Keratinocyte (primary cell): ENCODE measurements at regions not wholly inside any gene's neighbourhood (a gene's known extent, or its start where the extent isn't known, plus 50 kb on each side); places are given as distances from the start of the nearest gene placed in this dataset.

ENCODE experiments used
- DNase-seq: peaks from one replicate; pipeline ENCODE4 v3.0.0-alpha.2; 2011; ENCODE audit warnings: low read depth, missing footprints, low spot score
- FAIRE-seq: peaks from 2 replicates; lab custom pipeline; 2011; peaks lifted over from hg19 to GRCh38; lab: Jason Lieb, UNC
- H2AFZ ChIP-seq: 2 replicates; pipeline ENCODE4 v1.6.0; 2012; ENCODE audit warnings: low read length, control low read depth, inconsistent platforms; ENCODE audit not compliant: control insufficient read depth
- H3K27ac ChIP-seq: 2 replicates; pipeline ENCODE4 v1.5.1; 2011; ENCODE audit warnings: low read length; ENCODE audit not compliant: control insufficient read depth, insufficient read depth
- H3K27me3 ChIP-seq: 3 replicates; pipeline ENCODE4 v1.6.0; 2011; ENCODE audit warnings: low read length; ENCODE audit not compliant: control insufficient read depth, insufficient read depth; ENCODE audit errors: extremely low read depth
- H3K36me3 ChIP-seq, 2 experiments: 2 replicates in 1 of 2; 3 replicates in 1 of 2; pipeline ENCODE4 v1.5.1; 2011; ENCODE audit warnings: low read length in 2 of 2, mild to moderate bottlenecking in 1 of 2; ENCODE audit not compliant: control insufficient read depth in 2 of 2, insufficient read depth in 2 of 2; ENCODE audit errors: extremely low read depth in 1 of 2
- H3K4me1 ChIP-seq: 3 replicates; pipeline ENCODE4 v1.5.1; 2011; ENCODE audit warnings: low read length; ENCODE audit not compliant: control insufficient read depth, insufficient read depth; ENCODE audit errors: extremely low read depth
- H3K4me2 ChIP-seq: 3 replicates; pipeline ENCODE4 v1.6.0; 2011; ENCODE audit warnings: low read depth, low read length; ENCODE audit not compliant: control insufficient read depth, insufficient read depth; ENCODE audit errors: extremely low read depth
- H3K4me3 ChIP-seq, 3 experiments: fragments of 200-600 bp in 1 of 3; sonication (generic) in 1 of 3; 2 replicates in 2 of 3; 3 replicates in 1 of 3; pipeline ENCODE4 v1.5.1; 2011 to 2016; ENCODE audit warnings: low read length in 3 of 3, mild to moderate bottlenecking in 3 of 3, control low read depth in 2 of 3, inconsistent platforms in 1 of 3, low read depth in 1 of 3, mixed read lengths in 1 of 3, mixed run types in 1 of 3, moderate library complexity in 1 of 3; ENCODE audit not compliant: control insufficient read depth in 2 of 3, insufficient read depth in 2 of 3; ENCODE audit errors: extremely low read depth in 1 of 3
- H3K79me2 ChIP-seq: 2 replicates; pipeline ENCODE4 v1.6.0; 2012; ENCODE audit warnings: low read length; ENCODE audit not compliant: control insufficient read depth, insufficient read depth
- H3K9ac ChIP-seq: 3 replicates; pipeline ENCODE4 v1.6.0; 2011; ENCODE audit warnings: low read length; ENCODE audit not compliant: control insufficient read depth, insufficient read depth; ENCODE audit errors: extremely low read depth
- H3K9me1 ChIP-seq: 3 replicates; pipeline ENCODE4 v1.6.0; 2011; ENCODE audit warnings: low read length; ENCODE audit not compliant: control insufficient read depth, insufficient read depth; ENCODE audit errors: extremely low read depth
- H3K9me3 ChIP-seq: 2 replicates; pipeline ENCODE4 v1.5.1; 2012; ENCODE audit warnings: low read depth, low read length; ENCODE audit not compliant: control insufficient read depth
- H4K20me1 ChIP-seq: 3 replicates; pipeline ENCODE4 v1.6.0; 2011; ENCODE audit warnings: low read length; ENCODE audit not compliant: control insufficient read depth, insufficient read depth; ENCODE audit errors: extremely low read depth
- EZH2 ChIP-seq: IDR thresholded peaks from one replicate; pipeline ENCODE4 v1.6.1; 2012; ENCODE audit warnings: inconsistent platforms, mild to moderate bottlenecking, low read length, moderate library complexity
- dilution Hi-C: fragments of 300-500 bp; cut with MboI; formaldehyde crosslinking; loops from one replicate; pipeline ENCODE4 v1.7.0; 2020; ENCODE audit warnings: low sequenced_read_pairs; ENCODE audit not compliant: extremely low pct_ligation_motif_present
- TF ChIP-seq, protein P1 (sequence below), 3 experiments: IDR thresholded peaks in 1 of 3; conservative IDR thresholded peaks in 1 of 3; optimal IDR thresholded peaks in 1 of 3; 2 replicates in 2 of 3; 3 replicates in 1 of 3; pipeline versions ENCODE3 to v1.5.1; 2011; ENCODE audit warnings: low read length in 3 of 3, mild to moderate bottlenecking in 3 of 3, moderate library complexity in 2 of 3, control low read depth in 1 of 3, inconsistent platforms in 1 of 3; ENCODE audit not compliant: insufficient read depth in 2 of 3; ENCODE audit errors: extremely low read depth in 1 of 3

DNA sequence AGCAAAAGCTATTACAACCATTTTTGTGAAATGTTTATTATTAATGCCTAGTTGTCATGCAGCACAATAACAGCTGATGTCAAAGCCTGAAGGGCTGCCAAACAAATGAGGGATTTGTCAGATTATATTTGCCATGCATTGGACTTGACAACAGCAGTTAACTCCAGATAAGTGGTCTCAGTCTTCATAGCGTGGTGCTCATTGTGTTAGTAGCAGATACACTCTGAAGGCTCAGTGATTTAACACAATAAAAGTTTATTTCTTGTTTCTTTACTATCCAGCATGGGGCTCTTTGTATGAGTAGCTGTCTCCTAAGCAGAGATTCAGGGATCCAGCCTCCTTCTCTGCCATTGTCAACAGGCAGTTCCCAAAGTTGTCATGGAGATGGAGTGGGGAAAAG lies 76.0 kb upstream of the PTGFRN start:
- Histone ChIP-seq H4K20me1 (no peaks in the 10 kb centered on the region), H3K4me1 (no peaks in the 10 kb centered on the region), H2AFZ (no peak overlapping the region), H3K27me3 (no peaks in the 10 kb centered on the region), H3K9me1 (no peaks in the 10 kb centered on the region), H3K4me2 (no peak overlapping the region), H3K9ac (no peak overlapping the region), H3K27ac (no peak overlapping the region), H3K36me3 (no peaks in the 10 kb centered on the region), H3K79me2 (no peaks in the 10 kb centered on the region), H3K4me3 (no peak overlapping the region), H3K9me3 (no peaks in the 10 kb centered on the region)
- dilution Hi-C loops: no loop called here
- DNase-seq: no peak
- FAIRE-seq: no peak
- TF ChIP-seq, protein P1, sequence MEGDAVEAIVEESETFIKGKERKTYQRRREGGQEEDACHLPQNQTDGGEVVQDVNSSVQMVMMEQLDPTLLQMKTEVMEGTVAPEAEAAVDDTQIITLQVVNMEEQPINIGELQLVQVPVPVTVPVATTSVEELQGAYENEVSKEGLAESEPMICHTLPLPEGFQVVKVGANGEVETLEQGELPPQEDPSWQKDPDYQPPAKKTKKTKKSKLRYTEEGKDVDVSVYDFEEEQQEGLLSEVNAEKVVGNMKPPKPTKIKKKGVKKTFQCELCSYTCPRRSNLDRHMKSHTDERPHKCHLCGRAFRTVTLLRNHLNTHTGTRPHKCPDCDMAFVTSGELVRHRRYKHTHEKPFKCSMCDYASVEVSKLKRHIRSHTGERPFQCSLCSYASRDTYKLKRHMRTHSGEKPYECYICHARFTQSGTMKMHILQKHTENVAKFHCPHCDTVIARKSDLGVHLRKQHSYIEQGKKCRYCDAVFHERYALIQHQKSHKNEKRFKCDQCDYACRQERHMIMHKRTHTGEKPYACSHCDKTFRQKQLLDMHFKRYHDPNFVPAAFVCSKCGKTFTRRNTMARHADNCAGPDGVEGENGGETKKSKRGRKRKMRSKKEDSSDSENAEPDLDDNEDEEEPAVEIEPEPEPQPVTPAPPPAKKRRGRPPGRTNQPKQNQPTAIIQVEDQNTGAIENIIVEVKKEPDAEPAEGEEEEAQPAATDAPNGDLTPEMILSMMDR (optimal IDR thresholded peaks at IDR 0.05 in 1 of 3, IDR thresholded peaks at IDR 0.05 in 1 of 3, conservative IDR thresholded peaks at IDR 0.05 in 1 of 3; ENCODE audit: extremely low read depth in 1 of 3, insufficient read depth in 2 of 3, low read length in 3 of 3): no peak
- no peak for TF ChIP-seq EZH2

DNA sequence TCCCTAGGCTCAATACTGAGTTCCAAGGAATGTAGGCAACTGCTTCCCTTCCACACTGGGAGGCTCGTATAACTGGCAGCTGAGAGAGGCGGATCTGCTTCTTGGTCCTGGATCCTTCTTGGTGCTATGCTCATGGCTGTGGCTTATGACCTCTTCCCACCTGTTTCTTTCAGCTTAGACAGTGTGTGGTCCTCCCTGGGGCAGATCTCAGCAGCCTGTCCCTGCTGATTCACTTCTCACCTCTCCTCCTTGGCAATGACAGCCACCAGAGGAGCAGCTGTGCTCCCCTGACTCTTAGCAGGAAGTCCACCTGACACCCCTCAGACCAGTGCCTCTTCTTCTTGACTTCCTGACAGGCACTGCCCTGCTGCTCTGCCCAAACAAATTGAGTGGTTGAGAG lies 75.1 kb upstream of the PTGFRN start:
- Histone ChIP-seq H3K4me2 (no peak overlapping the region), H3K27me3 (no peaks in the 10 kb centered on the region), H3K4me3 (no peak overlapping the region), H3K9me1 (no peaks in the 10 kb centered on the region), H4K20me1 (no peaks in the 10 kb centered on the region), H3K27ac (no peak overlapping the region), H3K36me3 (no peaks in the 10 kb centered on the region), H3K4me1 (no peaks in the 10 kb centered on the region), H3K9ac (no peak overlapping the region), H2AFZ (no peak overlapping the region), H3K9me3 (no peaks in the 10 kb centered on the region), H3K79me2 (no peaks in the 10 kb centered on the region)
- dilution Hi-C loops: no loop called here
- no peak for DNase-seq
- FAIRE-seq: no peak
- TF ChIP-seq, protein P1 (optimal IDR thresholded peaks at IDR 0.05 in 1 of 3, IDR thresholded peaks at IDR 0.05 in 1 of 3, conservative IDR thresholded peaks at IDR 0.05 in 1 of 3; ENCODE audit: extremely low read depth in 1 of 3, insufficient read depth in 2 of 3, low read length in 3 of 3): no peak
- no peak for TF ChIP-seq EZH2
